ENCODE measurements at regions not wholly inside any gene's neighbourhood (a gene's known extent, or its start where the extent isn't known, plus 50 kb on each side); places are given as distances from the start of the nearest gene placed in this dataset.
"Not testable (repeated sequence)": the region's sequence is repeated elsewhere in the genome, so short reads cannot be mapped to it uniquely, and the experiment has no call there.

GRCh38 chr1:110260194-110260593, 50.1 kb downstream of the KCNC4 start:
- DNase-seq (ENCODE audit: low read depth, low spot score): no peak

DNA sequence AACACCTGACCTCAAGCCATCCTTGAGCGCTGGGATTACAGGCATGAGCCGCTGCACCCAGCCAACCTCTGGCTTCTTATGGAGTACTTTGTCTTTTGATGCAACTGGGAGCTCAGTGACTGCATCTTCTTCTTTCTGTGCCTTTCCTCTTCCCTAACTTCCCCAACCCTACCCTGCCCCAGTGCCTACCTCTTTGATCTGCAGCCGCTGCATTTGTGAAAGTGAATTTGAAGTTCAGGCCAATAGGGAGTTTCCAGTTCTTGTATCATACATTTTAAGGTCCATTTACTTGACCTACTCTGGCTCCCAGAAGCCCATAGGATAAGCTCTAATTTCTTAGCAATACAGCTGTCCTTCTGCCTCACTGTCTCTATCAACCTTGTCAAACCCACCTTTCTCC, 52.2 kb downstream of the KCNC4 start:
- DNase-seq (ENCODE audit: low read depth, low spot score): no peak

DNA sequence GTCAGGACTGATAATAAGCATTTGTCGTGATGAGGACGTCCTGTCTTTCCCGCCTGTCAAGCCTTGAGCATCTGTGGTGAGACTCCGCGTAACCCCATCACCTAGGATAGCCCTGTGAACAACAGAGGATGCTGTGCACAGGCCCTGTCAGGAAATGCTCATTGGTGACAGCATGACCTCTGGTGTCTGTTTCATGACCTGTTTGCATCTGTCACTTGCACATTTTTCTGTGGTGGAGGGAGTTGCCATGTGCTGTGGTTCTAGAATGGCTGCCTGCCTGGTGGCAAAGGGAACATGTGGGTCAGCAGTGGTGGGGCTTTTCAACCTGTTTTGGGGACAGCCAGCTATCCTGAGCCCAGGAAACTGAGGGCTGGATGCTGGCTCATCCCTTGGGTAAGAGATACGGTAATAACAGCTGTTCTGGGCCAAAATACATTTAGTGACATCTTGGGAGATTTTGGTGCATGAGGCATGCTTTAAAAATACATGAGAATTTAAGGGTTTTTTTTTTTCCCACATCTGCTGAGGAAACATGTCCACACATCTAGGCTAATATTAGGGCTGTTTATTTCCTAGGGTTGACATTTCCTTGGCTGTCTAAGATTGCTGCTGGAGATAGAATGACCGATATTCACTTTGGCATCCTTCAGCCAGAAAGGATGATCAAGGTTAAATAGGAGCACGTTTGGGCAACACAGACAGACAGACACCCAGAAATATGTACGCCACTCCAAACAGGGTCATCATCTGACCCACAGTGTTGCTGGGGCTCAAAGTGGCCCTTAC, 52.9 kb downstream of the KCNC4 start:
- no peak for DNase-seq (ENCODE audit: low read depth, low spot score)

GRCh38 chr1:110264430-110264829, 54.3 kb downstream of the KCNC4 start:
- DNase-seq (ENCODE audit: low read depth, low spot score): peak; percentile 41

DNA sequence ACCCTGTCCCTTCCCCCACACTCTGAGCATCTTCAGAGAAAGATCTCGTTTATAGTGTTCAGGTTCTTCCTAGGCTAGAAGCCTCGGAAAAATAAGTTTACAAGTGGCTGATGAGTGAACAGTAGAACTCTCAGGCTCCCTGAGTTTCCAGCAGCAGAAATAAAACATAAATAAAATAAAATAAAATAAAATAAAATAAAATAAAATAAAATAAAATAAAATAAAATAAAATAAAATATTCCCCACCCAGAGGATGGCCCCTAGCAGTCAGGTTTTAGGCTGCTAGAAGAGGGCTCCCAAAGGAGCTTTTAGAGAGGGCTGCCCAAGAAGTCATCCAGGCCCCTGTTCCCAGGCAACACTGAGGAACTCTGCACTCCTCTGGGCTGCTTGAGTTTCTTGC, 55.1 kb downstream of the KCNC4 start:
- no peak for DNase-seq (ENCODE audit: low read depth, low spot score)

DNA sequence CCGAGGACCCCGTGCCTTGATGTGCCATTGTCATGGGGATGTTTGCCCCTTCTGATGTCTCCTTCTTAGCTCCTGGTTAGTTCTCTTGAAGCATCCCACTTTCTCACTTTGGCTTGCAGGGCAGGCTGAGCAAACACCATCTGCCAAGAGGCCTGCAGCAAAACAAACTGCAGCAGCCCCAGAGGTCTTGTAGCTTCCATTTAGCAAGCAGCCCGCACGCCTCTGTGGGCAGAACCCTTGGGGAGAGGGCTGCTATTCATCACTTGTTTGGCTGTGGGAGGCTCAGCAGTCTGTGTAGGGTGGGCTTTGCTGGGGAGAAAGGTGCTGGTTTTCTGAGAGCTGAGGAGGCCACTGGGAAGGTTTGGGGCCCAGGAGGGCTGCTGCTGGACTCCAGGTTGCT, 56.7 kb downstream of the KCNC4 start:
- no peak for DNase-seq (ENCODE audit: low read depth, low spot score)

GRCh38 chr1:110267260-110267659, 57.1 kb downstream of the KCNC4 start:
- DNase-seq (ENCODE audit: low read depth, low spot score): no peak

DNA sequence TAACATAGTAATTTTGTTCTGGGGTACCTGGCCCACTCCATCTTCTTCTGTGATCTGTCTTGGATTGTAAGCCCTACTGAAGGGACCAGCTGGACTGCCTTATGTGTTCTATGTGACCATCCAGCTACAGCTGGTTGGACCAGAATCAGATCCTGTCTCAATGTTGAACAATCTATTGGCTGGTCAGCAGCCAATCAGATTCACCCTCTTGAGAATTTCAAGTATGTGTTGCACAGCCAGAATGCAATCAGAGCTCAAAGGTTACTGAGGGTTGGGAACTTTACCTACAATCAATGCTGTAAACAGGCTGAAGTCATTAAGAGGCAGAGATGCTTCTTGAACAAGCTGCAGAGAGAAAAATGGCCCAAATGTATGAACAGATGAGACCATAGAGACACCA, 61.9 kb downstream of the KCNC4 start:
- DNase-seq (ENCODE audit: low read depth, low spot score): no peak

GRCh38 chr1:110273832-110274231, 63.7 kb downstream of the KCNC4 start:
- not testable (repeated sequence) for DNase-seq (ENCODE audit: low read depth, low spot score)

DNA sequence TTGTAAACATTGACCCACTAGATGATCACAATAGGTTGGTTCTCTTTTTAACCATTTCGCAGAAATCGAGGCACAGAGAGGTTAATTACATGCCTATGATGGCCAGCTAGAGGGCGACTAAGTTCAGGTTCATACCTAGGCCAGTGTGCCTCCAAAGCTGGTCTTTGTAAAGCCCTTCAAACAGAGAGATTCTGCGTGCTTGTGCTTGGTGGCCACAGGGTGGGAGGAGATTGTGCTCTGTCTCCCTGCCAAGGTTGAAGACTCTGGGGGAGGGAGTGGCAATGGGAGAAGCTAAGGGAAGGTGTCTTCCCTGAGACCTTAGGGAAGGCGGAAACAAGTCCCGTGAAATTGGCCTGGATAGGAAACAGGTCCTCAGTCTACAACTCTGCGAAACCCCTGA, 59.1 kb upstream of the RBM15 start:
- no peak for DNase-seq (ENCODE audit: low read depth, low spot score)

GRCh38 chr1:110280804-110281203, 58.4 kb upstream of the RBM15 start:
- no peak for DNase-seq (ENCODE audit: low read depth, low spot score)

DNA sequence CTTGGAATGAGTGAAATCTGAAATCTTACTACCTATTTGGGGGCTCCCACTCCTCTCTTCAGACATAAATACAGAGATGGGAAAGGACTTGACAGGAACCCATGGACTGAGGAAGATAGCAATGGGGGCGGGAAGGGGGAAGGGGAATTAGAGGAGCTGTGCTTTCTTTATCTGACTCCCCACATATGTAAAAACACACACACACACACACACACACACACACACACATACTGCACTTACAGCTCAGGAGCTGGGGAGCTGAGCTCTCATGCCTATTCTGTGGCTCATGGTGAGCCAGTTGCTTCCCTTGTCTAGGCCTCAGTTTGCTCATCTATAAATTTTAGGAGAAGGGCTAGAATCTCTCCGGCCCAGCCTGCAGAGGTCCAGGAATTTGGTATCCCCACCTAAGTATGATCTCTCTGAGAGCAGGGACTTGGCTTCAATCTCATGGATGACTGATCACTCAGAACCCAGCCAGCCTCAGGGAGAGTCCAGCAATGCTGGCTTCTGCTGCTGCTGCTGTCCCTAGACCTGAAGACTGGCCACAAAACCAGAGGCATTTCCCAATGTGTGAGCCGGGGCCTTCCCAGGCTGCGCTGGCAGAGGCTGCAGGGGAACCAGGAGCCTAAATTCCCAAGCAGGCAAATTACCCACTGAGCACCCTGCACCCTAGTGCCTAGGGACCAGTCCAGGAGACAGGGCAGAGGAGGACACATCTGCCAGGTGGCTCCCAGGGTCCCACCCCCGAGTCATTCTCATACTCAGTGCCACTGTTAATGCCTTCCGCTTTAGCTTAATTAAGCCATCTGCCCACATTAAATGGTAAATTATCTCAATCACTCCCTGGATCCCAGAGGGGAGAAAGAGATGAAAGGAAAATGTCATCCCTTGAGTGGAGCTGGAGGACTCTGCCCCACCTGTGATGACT, 57.5 kb upstream of the RBM15 start:
- no peak for DNase-seq (ENCODE audit: low read depth, low spot score)

GRCh38 chr1:110282395-110282794, 56.8 kb upstream of the RBM15 start:
- no peak for DNase-seq (ENCODE audit: low read depth, low spot score)

- DNase-seq (ENCODE audit: low read depth, low spot score): no peak
Measured at GRCh38 chr1:110283677-110284076, 55.5 kb upstream of the RBM15 start.

DNA sequence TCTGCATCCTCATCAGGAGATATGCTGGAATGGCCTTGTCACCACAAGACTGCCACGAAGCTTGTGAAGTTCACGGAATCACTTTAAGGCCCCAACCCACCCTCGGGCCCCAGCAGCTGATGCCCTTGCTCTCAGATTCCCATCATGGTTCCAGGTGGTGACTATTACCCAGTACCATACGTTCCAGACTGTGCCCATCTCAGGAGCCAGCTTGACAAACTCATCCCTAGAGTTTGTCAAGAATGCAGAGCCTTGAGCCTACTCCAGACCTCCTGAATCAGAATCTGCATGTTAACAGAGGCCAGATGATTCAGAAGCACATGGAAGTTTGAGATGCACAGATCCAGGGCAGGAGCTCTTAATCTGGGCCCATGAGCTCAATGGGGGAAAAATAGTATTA, 53.9 kb upstream of the RBM15 start:
- no peak for DNase-seq (ENCODE audit: low read depth, low spot score)

DNA sequence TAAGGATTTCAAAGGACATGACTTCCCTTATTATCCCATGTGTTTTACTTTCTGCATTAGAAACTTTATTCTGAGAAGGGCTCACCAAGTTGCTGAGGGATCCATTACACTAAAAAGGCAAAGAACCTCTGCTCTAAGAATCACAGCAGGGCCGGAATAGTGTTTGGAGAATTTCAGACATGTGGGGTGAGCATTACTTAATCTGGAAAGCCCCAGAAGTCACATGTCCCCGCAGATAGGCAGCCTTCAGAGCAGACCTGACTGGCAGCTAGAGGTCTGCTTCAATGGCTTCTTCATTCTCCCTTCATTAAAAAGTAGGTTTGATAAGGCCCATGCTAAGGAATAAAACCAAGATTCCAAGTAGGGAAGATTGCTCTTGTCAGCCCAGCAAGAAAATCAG, 52.6 kb upstream of the RBM15 start:
- no peak for DNase-seq (ENCODE audit: low read depth, low spot score)

DNA sequence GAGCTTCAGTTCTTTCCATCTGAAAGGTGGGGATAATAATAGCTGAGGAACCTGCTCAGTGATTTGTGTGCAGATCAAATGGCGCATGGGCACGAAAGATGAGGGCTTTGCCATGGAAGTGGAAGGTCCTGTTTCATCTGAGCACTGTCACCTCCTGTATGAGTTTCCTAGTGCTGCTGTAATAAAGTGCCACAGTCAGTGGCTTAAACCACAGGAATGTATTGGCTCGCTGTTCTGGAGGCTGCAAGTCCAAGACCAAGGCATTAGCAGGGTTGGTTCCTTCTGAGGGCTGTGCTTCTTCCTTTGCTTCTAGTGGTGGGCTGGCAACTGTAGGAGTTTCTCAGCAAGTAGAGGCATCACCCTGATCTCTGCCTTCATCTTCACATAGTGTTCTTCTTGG, 51.1 kb upstream of the RBM15 start:
- no peak for DNase-seq (ENCODE audit: low read depth, low spot score)

Measured in pulmonary artery endothelial cell (primary cell).